ENCODE measurements at regions not wholly inside any gene's neighbourhood (a gene's known extent, or its start where the extent isn't known, plus 50 kb on each side); places are given as distances from the start of the nearest gene placed in this dataset.

- TF ChIP-seq CTCF (IDR thresholded peaks at IDR 0.05) = no peak
- TF ChIP-seq POLR2A (IDR thresholded peaks at IDR 0.05) = no peak
These were observed 165.0 kb upstream of the HS3ST1 start for GRCh38 chr4:11593576-11594116.
